ENCODE measurements at regions not wholly inside any gene's neighbourhood (a gene's known extent, or its start where the extent isn't known, plus 50 kb on each side); places are given as distances from the start of the nearest gene placed in this dataset.

- TF ChIP-seq CTCF (IDR thresholded peaks at IDR 0.05), result no peak
- no peak for TF ChIP-seq POLR2A (IDR thresholded peaks at IDR 0.05)
Observed at GRCh38 chr12:115511986-115512711, 765.3 kb downstream of the MED13L start.

Measured in thyroid gland (tissue), 4 donors.